ENCODE measurements at regions not wholly inside any gene's neighbourhood (a gene's known extent, or its start where the extent isn't known, plus 50 kb on each side); places are given as distances from the start of the nearest gene placed in this dataset.

- TF ChIP-seq, protein P1, sequence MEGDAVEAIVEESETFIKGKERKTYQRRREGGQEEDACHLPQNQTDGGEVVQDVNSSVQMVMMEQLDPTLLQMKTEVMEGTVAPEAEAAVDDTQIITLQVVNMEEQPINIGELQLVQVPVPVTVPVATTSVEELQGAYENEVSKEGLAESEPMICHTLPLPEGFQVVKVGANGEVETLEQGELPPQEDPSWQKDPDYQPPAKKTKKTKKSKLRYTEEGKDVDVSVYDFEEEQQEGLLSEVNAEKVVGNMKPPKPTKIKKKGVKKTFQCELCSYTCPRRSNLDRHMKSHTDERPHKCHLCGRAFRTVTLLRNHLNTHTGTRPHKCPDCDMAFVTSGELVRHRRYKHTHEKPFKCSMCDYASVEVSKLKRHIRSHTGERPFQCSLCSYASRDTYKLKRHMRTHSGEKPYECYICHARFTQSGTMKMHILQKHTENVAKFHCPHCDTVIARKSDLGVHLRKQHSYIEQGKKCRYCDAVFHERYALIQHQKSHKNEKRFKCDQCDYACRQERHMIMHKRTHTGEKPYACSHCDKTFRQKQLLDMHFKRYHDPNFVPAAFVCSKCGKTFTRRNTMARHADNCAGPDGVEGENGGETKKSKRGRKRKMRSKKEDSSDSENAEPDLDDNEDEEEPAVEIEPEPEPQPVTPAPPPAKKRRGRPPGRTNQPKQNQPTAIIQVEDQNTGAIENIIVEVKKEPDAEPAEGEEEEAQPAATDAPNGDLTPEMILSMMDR (optimal IDR thresholded peaks at IDR 0.05 in 1 of 3, IDR thresholded peaks at IDR 0.05 in 1 of 3, conservative IDR thresholded peaks at IDR 0.05 in 1 of 3; ENCODE audit: extremely low read depth in 1 of 3, insufficient read depth in 2 of 3, low read length in 3 of 3): no peak
- no peak for TF ChIP-seq EZH2 (IDR thresholded peaks at IDR 0.05; ENCODE audit: low read length)
Observed at GRCh38 chr1:60431593-60431992, 358.0 kb upstream of the C1orf87 start.

Data from keratinocyte (primary cell).